H9 (cell line): ENCODE measurements at regions not wholly inside any gene's neighbourhood (a gene's known extent, or its start where the extent isn't known, plus 50 kb on each side); places are given as distances from the start of the nearest gene placed in this dataset.

ENCODE experiments used
- DNase-seq: peaks from one replicate; pipeline ENCODE4 v3.0.0-alpha.2; 2017
- H2AFZ ChIP-seq: one replicate; pipeline ENCODE4 v1.6.1; 2013; ENCODE audit warnings: mild to moderate bottlenecking, low read length, control low read depth, moderate library complexity
- H2AK5ac ChIP-seq: 2 replicates; pipeline ENCODE4 v1.6.1; 2013; ENCODE audit warnings: low read length, control low read depth, mixed read lengths; ENCODE audit not compliant: insufficient read length
- H2BK120ac ChIP-seq: one replicate; pipeline ENCODE4 v1.6.1; 2013; ENCODE audit warnings: low read depth, mild to moderate bottlenecking, low read length, control low read depth, inconsistent platforms; ENCODE audit not compliant: poor library complexity, severe bottlenecking
- H2BK12ac ChIP-seq: 2 replicates; pipeline ENCODE4 v1.6.1; 2013; ENCODE audit warnings: low read length, control low read depth, mixed read lengths, low read depth; ENCODE audit not compliant: insufficient read length
- H2BK15ac ChIP-seq: 2 replicates; pipeline ENCODE4 v1.6.1; 2013; ENCODE audit warnings: low read depth, low read length, control low read depth
- H2BK20ac ChIP-seq: one replicate; pipeline ENCODE4 v1.6.1; 2013; ENCODE audit warnings: low read depth, mild to moderate bottlenecking, low read length, control low read depth, inconsistent platforms; ENCODE audit not compliant: poor library complexity, severe bottlenecking
- H2BK5ac ChIP-seq: 2 replicates; pipeline ENCODE4 v1.6.1; 2013; ENCODE audit warnings: low read length, control low read depth, mixed read lengths; ENCODE audit not compliant: insufficient read length
- H3K14ac ChIP-seq: 2 replicates; pipeline ENCODE4 v1.6.1; 2013; ENCODE audit warnings: low read length, control low read depth; ENCODE audit not compliant: insufficient read depth
- H3K18ac ChIP-seq: 2 replicates; pipeline ENCODE4 v1.6.1; 2013; ENCODE audit warnings: low read depth, mild to moderate bottlenecking, mixed read lengths, low read length, control low read depth; ENCODE audit not compliant: insufficient read length
- H3K23ac ChIP-seq: 2 replicates; pipeline ENCODE4 v1.6.1; 2013; ENCODE audit warnings: low read length, control low read depth, mixed read lengths, low read depth; ENCODE audit not compliant: insufficient read length
- H3K23me2 ChIP-seq: 2 replicates; pipeline ENCODE4 v1.6.1; 2013; ENCODE audit warnings: low read depth, mild to moderate bottlenecking, mixed read lengths, low read length, control low read depth; ENCODE audit not compliant: insufficient read length, poor library complexity, severe bottlenecking
- H3K27ac ChIP-seq: 2 replicates; pipeline ENCODE4 v1.5.1; 2013; ENCODE audit warnings: low read length, control low read depth, mixed read lengths, low read depth; ENCODE audit not compliant: insufficient read length
- H3K27me3 ChIP-seq: 2 replicates; pipeline ENCODE4 v1.6.1; 2013; ENCODE audit warnings: low read length, control low read depth, inconsistent platforms; ENCODE audit not compliant: insufficient read depth
- H3K4ac ChIP-seq: 2 replicates; pipeline ENCODE4 v1.6.1; 2013; ENCODE audit warnings: low read depth, mild to moderate bottlenecking, control low read depth, inconsistent platforms, low read length, moderate library complexity
- H3K4me1 ChIP-seq: 2 replicates; pipeline ENCODE4 v1.6.1; 2013; ENCODE audit warnings: low read length, control low read depth, inconsistent platforms; ENCODE audit not compliant: insufficient read depth
- H3K4me2 ChIP-seq: 2 replicates; pipeline ENCODE4 v1.6.1; 2013; ENCODE audit warnings: low read length, control low read depth, mixed read lengths; ENCODE audit not compliant: insufficient read length, insufficient read depth
- H3K56ac ChIP-seq: 2 replicates; pipeline ENCODE4 v1.6.1; 2013; ENCODE audit warnings: low read depth, mild to moderate bottlenecking, mixed read lengths, low read length, control low read depth; ENCODE audit not compliant: insufficient read length
- H3K79me1 ChIP-seq: 2 replicates; pipeline ENCODE4 v1.6.1; 2013; ENCODE audit warnings: low read depth, mild to moderate bottlenecking, moderate library complexity, low read length, control low read depth, inconsistent platforms; ENCODE audit not compliant: insufficient read depth, poor library complexity, severe bottlenecking
- H3K79me2 ChIP-seq: 2 replicates; pipeline ENCODE4 v1.6.1; 2013; ENCODE audit warnings: low read length, control low read depth, inconsistent platforms; ENCODE audit not compliant: insufficient read depth
- H3K9ac ChIP-seq: 2 replicates; pipeline ENCODE4 v1.6.1; 2013; ENCODE audit warnings: low read length, control low read depth, mixed read lengths; ENCODE audit not compliant: insufficient read length; ENCODE audit errors: extremely low read depth
- H3K9me3 ChIP-seq: one replicate; pipeline ENCODE4 v1.6.1; 2013; ENCODE audit warnings: low read depth, low read length, inconsistent platforms; ENCODE audit not compliant: control insufficient read depth
- H3T11ph ChIP-seq: one replicate; pipeline ENCODE4 v1.6.1; 2013; ENCODE audit warnings: mild to moderate bottlenecking, low read length, control low read depth, inconsistent platforms
- H4K20me1 ChIP-seq: one replicate; pipeline ENCODE4 v1.6.1; 2013; ENCODE audit not compliant: control insufficient read depth, insufficient read length, insufficient read depth
- H4K5ac ChIP-seq: 2 replicates; pipeline ENCODE4 v1.6.1; 2013; ENCODE audit warnings: low read depth, mild to moderate bottlenecking, mixed read lengths, low read length, control low read depth; ENCODE audit not compliant: insufficient read length
- H4K8ac ChIP-seq: replicated peaks from 2 replicates; pipeline ENCODE4 v1.6.1; 2013; ENCODE audit warnings: low read length, control low read depth, mixed read lengths, low read depth; ENCODE audit not compliant: insufficient read length
- H4K91ac ChIP-seq: 2 replicates; pipeline ENCODE4 v1.6.1; 2013; ENCODE audit warnings: low read depth, mild to moderate bottlenecking, moderate library complexity, mixed read lengths, low read length, control low read depth; ENCODE audit not compliant: insufficient read length
- H3K27ac Mint-ChIP-seq, 3 experiments: 2 replicates in 2 of 3; 3 replicates in 1 of 3; pipeline ENCODE4 v1.8.0; 2020 to 2021; ENCODE audit warnings: mixed read lengths in 3 of 3, mild to moderate bottlenecking in 1 of 3, moderate library complexity in 1 of 3
- H3K27me3 Mint-ChIP-seq: 2 replicates; pipeline ENCODE4 v1.8.0; 2021; ENCODE audit warnings: low read depth, mild to moderate bottlenecking, moderate library complexity, mixed read lengths
- H3K36me3 Mint-ChIP-seq, 3 experiments: 2 replicates in 2 of 3; 3 replicates in 1 of 3; pipeline ENCODE4 v1.8.0; 2020 to 2021; ENCODE audit warnings: low read depth in 3 of 3, mixed read lengths in 3 of 3; ENCODE audit not compliant: insufficient read depth in 1 of 3
- H3K4me1 Mint-ChIP-seq, 2 experiments: 2 replicates each; pipeline ENCODE4 v1.8.0; 2020; ENCODE audit warnings: mixed read lengths in 2 of 2
- H3K4me3 Mint-ChIP-seq, 2 experiments: 2 replicates in 1 of 2; 3 replicates in 1 of 2; pipeline ENCODE4 v1.8.0; 2020 to 2021; ENCODE audit warnings: mild to moderate bottlenecking in 2 of 2, mixed read lengths in 2 of 2, moderate library complexity in 1 of 2
- H3K9me3 Mint-ChIP-seq, 2 experiments: 2 replicates in 1 of 2; 3 replicates in 1 of 2; pipeline ENCODE4 v1.8.0; 2020; ENCODE audit warnings: mild to moderate bottlenecking in 2 of 2, mixed read lengths in 2 of 2, moderate library complexity in 1 of 2
- CTCF ChIP-seq: fragments of 200-600 bp; sonication (generic); conservative IDR thresholded peaks from 3 replicates; pipeline ENCODE4 v1.8.0; 2021; ENCODE audit warnings: antibody characterized with exemption, mild to moderate bottlenecking
- WGBS: extraction: QIAGEN DNeasy Blood & Tissue Kit; methylation state at CpG from one replicate; pipeline ENCODE4 v1.1.7; 2013; ENCODE audit warnings: missing lambda C conversion rate, low lambda C conversion rate, mixed read lengths; ENCODE audit not compliant: insufficient read length; ENCODE audit errors: extremely low coverage; 5-methylcytosine and 5-hydroxymethylcytosine counted together

- Histone ChIP-seq H3K23me2 (no peaks in the 10 kb centered on the region), H4K8ac (no peak overlapping the region), H4K91ac (no peak overlapping the region), H4K5ac (no peak overlapping the region), H3T11ph (no peak overlapping the region), H3K79me2 (no peaks in the 10 kb centered on the region), H3K27ac (no peak overlapping the region), H3K56ac (no peak overlapping the region), H3K79me1 (no peaks in the 10 kb centered on the region), H2BK5ac (no peak overlapping the region), H3K4me1 (no peaks in the 10 kb centered on the region), H3K4ac (no peak overlapping the region), H4K20me1 (no peaks in the 10 kb centered on the region), H2BK12ac (no peak overlapping the region), H2BK120ac (no peak overlapping the region), H3K4me2 (no peak overlapping the region), H2BK15ac (no peak overlapping the region), H3K23ac (no peak overlapping the region), H3K18ac (no peak overlapping the region), H3K27me3 (no peaks in the 10 kb centered on the region), H2AK5ac (no peak overlapping the region), H3K14ac (no peak overlapping the region), H2AFZ (no peak overlapping the region), H2BK20ac (no peak overlapping the region), H3K9me3 (no peaks in the 10 kb centered on the region), H3K9ac (no peak overlapping the region)
- Mint-ChIP-seq H3K4me1 (peaks cover 9 to 13% of the 10 kb centered on the region in 2 experiments), H3K27ac (no peak overlapping the region), H3K27me3 (no peaks in the 10 kb centered on the region; the same call in 1 of the 2 replicates), H3K36me3 (no peaks in the 10 kb centered on the region), H3K4me3 (no peak overlapping the region), H3K9me3 (no peaks in the 10 kb centered on the region; a peak in 1 of 5 replicates)
- WGBS = no CpG with 5 or more reads among the region's 2 CpGs
- no peak for DNase-seq
- no peak for TF ChIP-seq CTCF
Observed at GRCh38 chr2:75801234-75801982, 90.7 kb upstream of the GCFC2 start.
